Fibroblast of lung (primary cell): ENCODE measurements at regions not wholly inside any gene's neighbourhood (a gene's known extent, or its start where the extent isn't known, plus 50 kb on each side); places are given as distances from the start of the nearest gene placed in this dataset.

Experiments used
- DNase-seq, 2 donors: peaks; one replicate each; pipeline versions ENCODE4 v3.0.0 to v3.0.0-alpha.2; 2010; ENCODE audit warnings: low read depth in 2 of 2
- H2AFZ ChIP-seq: 2 replicates; pipeline ENCODE4 v1.5.1; 2012; ENCODE audit warnings: low read length, control low read depth, inconsistent platforms
- H3K27ac ChIP-seq: 2 replicates; pipeline ENCODE4 v1.5.1; 2011; ENCODE audit warnings: low read length, control low read depth; ENCODE audit not compliant: insufficient read depth
- H3K27me3 ChIP-seq: 2 replicates; pipeline ENCODE4 v1.5.1; 2011; ENCODE audit warnings: mild to moderate bottlenecking, low read length; ENCODE audit not compliant: control insufficient read depth, insufficient read depth
- H3K36me3 ChIP-seq: 2 replicates; pipeline ENCODE4 v1.5.1; 2011; ENCODE audit warnings: low read length; ENCODE audit not compliant: control insufficient read depth, insufficient read depth
- H3K4me1 ChIP-seq: 2 replicates; pipeline ENCODE4 v1.5.1; 2011; ENCODE audit warnings: low read length; ENCODE audit not compliant: control insufficient read depth, insufficient read depth; ENCODE audit errors: extremely low read depth
- H3K4me2 ChIP-seq: 2 replicates; pipeline ENCODE4 v1.5.1; 2011; ENCODE audit warnings: low read length, control low read depth; ENCODE audit not compliant: insufficient read depth; ENCODE audit errors: extremely low read depth
- H3K4me3 ChIP-seq, 4 experiments: fragments of 200-600 bp in 1 of 4; sonication (generic) in 1 of 4; replicated peaks in 1 of 4; 2 replicates each; pipeline ENCODE4 v1.5.1; 2011 to 2016; ENCODE audit warnings: low read length in 4 of 4, low read depth in 3 of 4, mild to moderate bottlenecking in 3 of 4, control low read depth in 2 of 4, inconsistent platforms in 1 of 4, mixed read lengths in 1 of 4; ENCODE audit not compliant: insufficient read depth in 1 of 4; ENCODE audit errors: control extremely low read depth in 1 of 4
- H3K79me2 ChIP-seq: 2 replicates; pipeline ENCODE4 v1.5.1; 2012; ENCODE audit warnings: mild to moderate bottlenecking, low read length, inconsistent platforms; ENCODE audit not compliant: control insufficient read depth, insufficient read depth
- H3K9ac ChIP-seq: 2 replicates; pipeline ENCODE4 v1.5.1; 2011; ENCODE audit warnings: mild to moderate bottlenecking, low read length, control low read depth; ENCODE audit not compliant: insufficient read depth
- H3K9me3 ChIP-seq: 2 replicates; pipeline ENCODE4 v1.5.1; 2012; ENCODE audit warnings: low read depth, low read length; ENCODE audit not compliant: control insufficient read depth, insufficient read depth
- H4K20me1 ChIP-seq: 2 replicates; pipeline ENCODE4 v1.5.1; 2011; ENCODE audit warnings: low read length; ENCODE audit not compliant: control insufficient read depth, insufficient read depth; ENCODE audit errors: extremely low read depth
- EZH2 ChIP-seq: IDR thresholded peaks from 2 replicates; pipeline ENCODE4 v1.5.1; 2012; ENCODE audit warnings: low read length, control low read depth, mild to moderate bottlenecking; ENCODE audit errors: missing control alignments
- TF ChIP-seq, protein P1 (sequence below), 2 donors: IDR thresholded peaks in 1 of 2; conservative IDR thresholded peaks in 1 of 2; 1 replicate in 1 of 2; 2 replicates in 1 of 2; pipeline ENCODE4 v1.5.1; 2011 to 2012; ENCODE audit warnings: low read length in 2 of 2, control low read depth in 1 of 2, inconsistent platforms in 1 of 2, low read depth in 1 of 2, mild to moderate bottlenecking in 1 of 2

GRCh38 chr1:72885017-72885416 lies 602.7 kb upstream of the NEGR1 start:
- Histone ChIP-seq H3K4me2 (no peak overlapping the region), H3K36me3 (no peaks in the 10 kb centered on the region), H3K4me1 (no peaks in the 10 kb centered on the region), H4K20me1 (no peaks in the 10 kb centered on the region), H3K4me3 (no peak overlapping the region), H3K9ac (no peak overlapping the region), H3K9me3 (no peaks in the 10 kb centered on the region), H3K27ac (no peak overlapping the region), H3K27me3 (no peaks in the 10 kb centered on the region), H2AFZ (no peak overlapping the region), H3K79me2 (no peaks in the 10 kb centered on the region)
- no peak for TF ChIP-seq EZH2
- TF ChIP-seq, protein P1, sequence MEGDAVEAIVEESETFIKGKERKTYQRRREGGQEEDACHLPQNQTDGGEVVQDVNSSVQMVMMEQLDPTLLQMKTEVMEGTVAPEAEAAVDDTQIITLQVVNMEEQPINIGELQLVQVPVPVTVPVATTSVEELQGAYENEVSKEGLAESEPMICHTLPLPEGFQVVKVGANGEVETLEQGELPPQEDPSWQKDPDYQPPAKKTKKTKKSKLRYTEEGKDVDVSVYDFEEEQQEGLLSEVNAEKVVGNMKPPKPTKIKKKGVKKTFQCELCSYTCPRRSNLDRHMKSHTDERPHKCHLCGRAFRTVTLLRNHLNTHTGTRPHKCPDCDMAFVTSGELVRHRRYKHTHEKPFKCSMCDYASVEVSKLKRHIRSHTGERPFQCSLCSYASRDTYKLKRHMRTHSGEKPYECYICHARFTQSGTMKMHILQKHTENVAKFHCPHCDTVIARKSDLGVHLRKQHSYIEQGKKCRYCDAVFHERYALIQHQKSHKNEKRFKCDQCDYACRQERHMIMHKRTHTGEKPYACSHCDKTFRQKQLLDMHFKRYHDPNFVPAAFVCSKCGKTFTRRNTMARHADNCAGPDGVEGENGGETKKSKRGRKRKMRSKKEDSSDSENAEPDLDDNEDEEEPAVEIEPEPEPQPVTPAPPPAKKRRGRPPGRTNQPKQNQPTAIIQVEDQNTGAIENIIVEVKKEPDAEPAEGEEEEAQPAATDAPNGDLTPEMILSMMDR (conservative IDR thresholded peaks at IDR 0.05 in 1 of 2, IDR thresholded peaks at IDR 0.05 in 1 of 2; ENCODE audit: low read depth in 1 of 2, low read length in 2 of 2) = no peak
- DNase-seq = no peak

GRCh38 chr1:72869873-72870272 lies 587.5 kb upstream of the NEGR1 start:
- Histone ChIP-seq H3K36me3 (no peaks in the 10 kb centered on the region), H3K27ac (no peak overlapping the region), H3K9ac (no peak overlapping the region), H3K4me1 (no peaks in the 10 kb centered on the region), H3K9me3 (no peaks in the 10 kb centered on the region), H4K20me1 (no peaks in the 10 kb centered on the region), H3K4me2 (no peak overlapping the region), H3K4me3 (no peak overlapping the region), H2AFZ (no peak overlapping the region), H3K27me3 (no peaks in the 10 kb centered on the region), H3K79me2 (no peaks in the 10 kb centered on the region)
- DNase-seq = no peak
- TF ChIP-seq, protein P1 (conservative IDR thresholded peaks at IDR 0.05 in 1 of 2, IDR thresholded peaks at IDR 0.05 in 1 of 2; ENCODE audit: low read depth in 1 of 2, low read length in 2 of 2) = no peak
- no peak for TF ChIP-seq EZH2

GRCh38 chr1:72869441-72869840 lies 587.1 kb upstream of the NEGR1 start:
- Histone ChIP-seq H3K4me2 (no peak overlapping the region), H3K27ac (no peak overlapping the region), H2AFZ (no peak overlapping the region), H3K4me3 (no peak overlapping the region), H3K9ac (no peak overlapping the region), H3K79me2 (no peaks in the 10 kb centered on the region), H4K20me1 (no peaks in the 10 kb centered on the region), H3K36me3 (no peaks in the 10 kb centered on the region), H3K4me1 (no peaks in the 10 kb centered on the region), H3K27me3 (no peaks in the 10 kb centered on the region), H3K9me3 (no peaks in the 10 kb centered on the region)
- DNase-seq = no peak
- TF ChIP-seq, protein P1 (conservative IDR thresholded peaks at IDR 0.05 in 1 of 2, IDR thresholded peaks at IDR 0.05 in 1 of 2; ENCODE audit: low read depth in 1 of 2, low read length in 2 of 2) = no peak
- TF ChIP-seq EZH2 = no peak
